Adrenal gland (tissue), 5 donors: ENCODE measurements at regions not wholly inside any gene's neighbourhood (a gene's known extent, or its start where the extent isn't known, plus 50 kb on each side); places are given as distances from the start of the nearest gene placed in this dataset.

Experiments
- POLR2A ChIP-seq, 2 donors: fragments of 450-650 bp; IDR thresholded peaks; one replicate each; pipeline ENCODE4 v1.6.1; 2017; ENCODE audit warnings: antibody characterized with exemption in 2 of 2, mild to moderate bottlenecking in 2 of 2, moderate library complexity in 1 of 2
- TF ChIP-seq, protein P1 (sequence below), 6 experiments: fragments of 450-650 bp in 4 of 6; fragments of 200-600 bp in 2 of 6; sonication (generic) in 1 of 6; IDR thresholded peaks; 1 replicate in 5 of 6; 2 replicates in 1 of 6; pipeline versions ENCODE4 v1.5.1 to v1.8.0; 2016 to 2021; ENCODE audit warnings: antibody characterized with exemption in 6 of 6, mild to moderate bottlenecking in 2 of 6, moderate library complexity in 1 of 6
- donor health status: DM: no; HTN: no; CAD: no.

DNA sequence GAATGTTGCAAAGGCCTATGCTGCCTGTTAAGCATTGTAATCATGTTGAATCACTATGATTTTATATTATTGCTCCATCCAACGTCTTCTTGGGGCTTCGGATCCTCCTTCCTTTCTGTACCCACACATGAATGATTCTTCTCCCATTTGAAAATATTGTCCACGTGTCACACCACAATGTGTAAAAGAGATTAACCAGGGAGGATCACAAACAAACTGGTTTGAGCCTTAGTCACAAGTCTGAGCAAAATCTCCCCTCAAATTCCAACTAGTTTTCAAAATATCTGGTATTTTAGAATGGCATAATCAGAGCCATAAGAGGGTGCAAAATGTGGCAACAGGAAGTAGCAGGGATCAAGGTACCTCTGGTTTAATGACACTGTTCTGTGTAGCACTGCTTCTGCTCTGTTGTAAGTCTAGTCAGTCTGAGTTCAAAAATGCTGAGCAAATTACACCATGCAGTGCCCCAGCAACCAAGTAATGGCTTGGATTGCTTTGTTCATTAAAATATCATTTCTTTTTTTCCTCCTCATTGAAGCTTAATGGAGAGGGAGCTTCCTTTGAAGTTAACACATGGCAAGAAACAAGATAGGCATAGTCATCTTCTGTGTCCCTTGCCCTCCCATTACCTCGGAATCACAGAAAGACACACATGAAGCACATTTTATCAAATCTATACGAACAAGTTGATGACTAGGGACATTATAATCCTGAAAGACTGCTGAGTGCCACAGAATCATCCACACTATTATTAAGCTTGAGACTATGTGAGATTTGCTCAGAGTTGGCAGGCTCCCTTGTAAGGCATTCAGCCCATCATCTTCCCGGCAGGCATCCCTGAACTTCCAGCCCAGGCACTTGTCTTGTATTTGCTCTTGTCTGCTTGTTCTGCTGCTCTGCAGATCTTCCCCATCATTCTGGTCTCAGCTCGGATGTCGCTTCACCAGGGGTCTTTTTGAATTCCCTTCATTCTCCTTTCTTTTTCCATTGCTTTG lies 102.0 kb upstream of the PRLR start:
- TF ChIP-seq, protein P1, sequence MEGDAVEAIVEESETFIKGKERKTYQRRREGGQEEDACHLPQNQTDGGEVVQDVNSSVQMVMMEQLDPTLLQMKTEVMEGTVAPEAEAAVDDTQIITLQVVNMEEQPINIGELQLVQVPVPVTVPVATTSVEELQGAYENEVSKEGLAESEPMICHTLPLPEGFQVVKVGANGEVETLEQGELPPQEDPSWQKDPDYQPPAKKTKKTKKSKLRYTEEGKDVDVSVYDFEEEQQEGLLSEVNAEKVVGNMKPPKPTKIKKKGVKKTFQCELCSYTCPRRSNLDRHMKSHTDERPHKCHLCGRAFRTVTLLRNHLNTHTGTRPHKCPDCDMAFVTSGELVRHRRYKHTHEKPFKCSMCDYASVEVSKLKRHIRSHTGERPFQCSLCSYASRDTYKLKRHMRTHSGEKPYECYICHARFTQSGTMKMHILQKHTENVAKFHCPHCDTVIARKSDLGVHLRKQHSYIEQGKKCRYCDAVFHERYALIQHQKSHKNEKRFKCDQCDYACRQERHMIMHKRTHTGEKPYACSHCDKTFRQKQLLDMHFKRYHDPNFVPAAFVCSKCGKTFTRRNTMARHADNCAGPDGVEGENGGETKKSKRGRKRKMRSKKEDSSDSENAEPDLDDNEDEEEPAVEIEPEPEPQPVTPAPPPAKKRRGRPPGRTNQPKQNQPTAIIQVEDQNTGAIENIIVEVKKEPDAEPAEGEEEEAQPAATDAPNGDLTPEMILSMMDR (IDR thresholded peaks at IDR 0.05) = no peak
- no peak for TF ChIP-seq POLR2A (IDR thresholded peaks at IDR 0.05)
